ENCODE measurements at regions not wholly inside any gene's neighbourhood (a gene's known extent, or its start where the extent isn't known, plus 50 kb on each side); places are given as distances from the start of the nearest gene placed in this dataset.

- Histone ChIP-seq H3K4me3 (ENCODE audit: low read length) (no peak overlapping the region), H3K4me1 (ENCODE audit: insufficient read depth, low read length) (peaks cover 15% of the 10 kb centered on the region), H3K27me3 (ENCODE audit: insufficient read depth, low read length) (no peaks in the 10 kb centered on the region), H3K9me3 (ENCODE audit: low read depth, low read length) (no peaks in the 10 kb centered on the region)
Measured at GRCh38 chr6:138593124-138593877, 94.0 kb upstream of the NHSL1 start.

- Histone ChIP-seq H3K27me3 (ENCODE audit: insufficient read depth, low read length) (no peaks in the 10 kb centered on the region), H3K4me3 (ENCODE audit: low read length) (no peak overlapping the region), H3K9me3 (ENCODE audit: low read depth, low read length) (no peaks in the 10 kb centered on the region), H3K4me1 (ENCODE audit: insufficient read depth, low read length) (peaks cover 15% of the 10 kb centered on the region)
Measured at GRCh38 chr6:138593909-138594757, 94.8 kb upstream of the NHSL1 start.

GRCh38 chr6:138594758-138595140 lies 95.5 kb upstream of the NHSL1 start:
- Histone ChIP-seq H3K27me3 (ENCODE audit: insufficient read depth, low read length) (no peaks in the 10 kb centered on the region), H3K9me3 (ENCODE audit: low read depth, low read length) (no peaks in the 10 kb centered on the region), H3K4me3 (ENCODE audit: low read length) (no peak overlapping the region), H3K4me1 (ENCODE audit: insufficient read depth, low read length) (peaks cover 15% of the 10 kb centered on the region)

- Histone ChIP-seq H3K4me1 (ENCODE audit: insufficient read depth, low read length) (peaks cover 11% of the 10 kb centered on the region), H3K4me3 (ENCODE audit: low read length) (no peak overlapping the region), H3K27me3 (ENCODE audit: insufficient read depth, low read length) (no peaks in the 10 kb centered on the region), H3K9me3 (ENCODE audit: low read depth, low read length) (no peaks in the 10 kb centered on the region)
Measured at GRCh38 chr6:138596126-138596525, 96.8 kb upstream of the NHSL1 start.

- Histone ChIP-seq H3K4me3 (ENCODE audit: low read length) (no peak overlapping the region), H3K4me1 (ENCODE audit: insufficient read depth, low read length) (peaks cover 11% of the 10 kb centered on the region), H3K27me3 (ENCODE audit: insufficient read depth, low read length) (no peaks in the 10 kb centered on the region), H3K9me3 (ENCODE audit: low read depth, low read length) (no peaks in the 10 kb centered on the region)
Measured at GRCh38 chr6:138596591-138596990, 97.3 kb upstream of the NHSL1 start.

GRCh38 chr6:138597336-138597735 lies 98.0 kb upstream of the NHSL1 start:
- no peaks in the 10 kb centered on the region for H3K9me3 ChIP-seq (ENCODE audit: low read depth, low read length)
- H3K4me3 ChIP-seq (ENCODE audit: low read length), result no peak overlapping the region
- H3K4me1 ChIP-seq (ENCODE audit: insufficient read depth, low read length), result peaks cover 9% of the 10 kb centered on the region
- H3K27me3 ChIP-seq (ENCODE audit: insufficient read depth, low read length), result no peaks in the 10 kb centered on the region

- H3K9me3 ChIP-seq (ENCODE audit: low read depth, low read length), result no peaks in the 10 kb centered on the region
- no peak overlapping the region for H3K4me3 ChIP-seq (ENCODE audit: low read length)
- no peaks in the 10 kb centered on the region for H3K4me1 ChIP-seq (ENCODE audit: insufficient read depth, low read length)
- peaks cover 2% of the 10 kb centered on the region for H3K27me3 ChIP-seq (ENCODE audit: insufficient read depth, low read length)
Measured at GRCh38 chr6:138598562-138599173, 99.4 kb upstream of the NHSL1 start.

- Histone ChIP-seq H3K27me3 (ENCODE audit: insufficient read depth, low read length) (peaks cover 2% of the 10 kb centered on the region), H3K4me3 (ENCODE audit: low read length) (no peak overlapping the region), H3K4me1 (ENCODE audit: insufficient read depth, low read length) (no peaks in the 10 kb centered on the region), H3K9me3 (ENCODE audit: low read depth, low read length) (no peaks in the 10 kb centered on the region)
Measured at GRCh38 chr6:138600261-138600660, 101.0 kb upstream of the NHSL1 start.

GRCh38 chr6:138600726-138601125 lies 101.4 kb upstream of the NHSL1 start:
- Histone ChIP-seq H3K9me3 (ENCODE audit: low read depth, low read length) (no peaks in the 10 kb centered on the region), H3K4me1 (ENCODE audit: insufficient read depth, low read length) (no peaks in the 10 kb centered on the region), H3K27me3 (ENCODE audit: insufficient read depth, low read length) (peaks cover 2% of the 10 kb centered on the region), H3K4me3 (ENCODE audit: low read length) (no peak overlapping the region)

GRCh38 chr6:138601128-138601527 lies 101.8 kb upstream of the NHSL1 start:
- Histone ChIP-seq H3K4me3 (ENCODE audit: low read length) (no peak overlapping the region), H3K27me3 (ENCODE audit: insufficient read depth, low read length) (peaks cover 2% of the 10 kb centered on the region), H3K9me3 (ENCODE audit: low read depth, low read length) (no peaks in the 10 kb centered on the region), H3K4me1 (ENCODE audit: insufficient read depth, low read length) (no peaks in the 10 kb centered on the region)

GRCh38 chr6:138605958-138606357 lies 106.7 kb upstream of the NHSL1 start:
- no peaks in the 10 kb centered on the region for H3K9me3 ChIP-seq (ENCODE audit: low read depth, low read length)
- peaks cover 2% of the 10 kb centered on the region for H3K27me3 ChIP-seq (ENCODE audit: insufficient read depth, low read length)
- H3K4me3 ChIP-seq (ENCODE audit: low read length), result no peak overlapping the region
- no peaks in the 10 kb centered on the region for H3K4me1 ChIP-seq (ENCODE audit: insufficient read depth, low read length)

GRCh38 chr6:138607478-138608433 lies 108.5 kb upstream of the NHSL1 start:
- Histone ChIP-seq H3K4me3 (ENCODE audit: low read length) (no peak overlapping the region), H3K4me1 (ENCODE audit: insufficient read depth, low read length) (no peaks in the 10 kb centered on the region), H3K9me3 (ENCODE audit: low read depth, low read length) (no peaks in the 10 kb centered on the region)

GRCh38 chr6:138608896-138609295 lies 109.6 kb upstream of the NHSL1 start:
- no peaks in the 10 kb centered on the region for H3K4me1 ChIP-seq (ENCODE audit: insufficient read depth, low read length)
- no peak overlapping the region for H3K4me3 ChIP-seq (ENCODE audit: low read length)
- H3K27me3 ChIP-seq (ENCODE audit: insufficient read depth, low read length), result no peaks in the 10 kb centered on the region
- no peaks in the 10 kb centered on the region for H3K9me3 ChIP-seq (ENCODE audit: low read depth, low read length)

More at GRCh38 chr6:138607478-138608433, 108.5 kb upstream of the NHSL1 start:
- peaks cover 2% of the 10 kb centered on the region for H3K27me3 ChIP-seq (ENCODE audit: insufficient read depth, low read length)

- Histone ChIP-seq H3K4me3 (ENCODE audit: low read length) (no peak overlapping the region), H3K9me3 (ENCODE audit: low read depth, low read length) (no peaks in the 10 kb centered on the region), H3K4me1 (ENCODE audit: insufficient read depth, low read length) (no peaks in the 10 kb centered on the region), H3K27me3 (ENCODE audit: insufficient read depth, low read length) (no peaks in the 10 kb centered on the region)
Measured at GRCh38 chr6:138609801-138610430, 110.6 kb upstream of the NHSL1 start.
